BLaER1 treated with 17β-estradiol and CSF1 and Interleukin-3, amounts not matched to agents 10 nM and 100 nM (cell line): ENCODE measurements at regions not wholly inside any gene's neighbourhood (a gene's known extent, or its start where the extent isn't known, plus 50 kb on each side); places are given as distances from the start of the nearest gene placed in this dataset.

ENCODE experiments used
- H3K27ac ChIP-seq, 11 experiments: shearing (Covaris generic); formaldehyde crosslinking; 2 replicates each; pipeline ENCODE4 v1.8.1; 2022
- H3K27me3 ChIP-seq, 11 experiments: shearing (Covaris generic); formaldehyde crosslinking; 2 replicates each; pipeline ENCODE4 v1.8.1; 2022
- H3K36me3 ChIP-seq, 11 experiments: shearing (Covaris generic); formaldehyde crosslinking; 2 replicates each; pipeline ENCODE4 v1.8.1; 2022
- H3K4me1 ChIP-seq, 10 experiments: shearing (Covaris generic); formaldehyde crosslinking; 2 replicates each; pipeline ENCODE4 v1.8.1; 2022
- H3K4me2 ChIP-seq, 11 experiments: shearing (Covaris generic); formaldehyde crosslinking; 2 replicates each; pipeline ENCODE4 v1.8.1; 2022
- H3K4me3 ChIP-seq, 10 experiments: shearing (Covaris generic); formaldehyde crosslinking; 2 replicates each; pipeline ENCODE4 v1.8.1; 2022
- H3K9ac ChIP-seq, 11 experiments: shearing (Covaris generic); formaldehyde crosslinking; 2 replicates each; pipeline ENCODE4 v1.8.1; 2022
- H3K9me3 ChIP-seq, 11 experiments: shearing (Covaris generic); formaldehyde crosslinking; replicated peaks in 1 of 11; 2 replicates each; pipeline ENCODE4 v1.8.1; 2022
- H4K20me1 ChIP-seq, 11 experiments: shearing (Covaris generic); formaldehyde crosslinking; 2 replicates each; pipeline ENCODE4 v1.8.1; 2022
- Cebpa-rat ChIP-seq, 11 experiments: shearing (Covaris generic); IDR thresholded peaks; 2 replicates each; pipeline ENCODE4 v1.8.1; 2022

DNA sequence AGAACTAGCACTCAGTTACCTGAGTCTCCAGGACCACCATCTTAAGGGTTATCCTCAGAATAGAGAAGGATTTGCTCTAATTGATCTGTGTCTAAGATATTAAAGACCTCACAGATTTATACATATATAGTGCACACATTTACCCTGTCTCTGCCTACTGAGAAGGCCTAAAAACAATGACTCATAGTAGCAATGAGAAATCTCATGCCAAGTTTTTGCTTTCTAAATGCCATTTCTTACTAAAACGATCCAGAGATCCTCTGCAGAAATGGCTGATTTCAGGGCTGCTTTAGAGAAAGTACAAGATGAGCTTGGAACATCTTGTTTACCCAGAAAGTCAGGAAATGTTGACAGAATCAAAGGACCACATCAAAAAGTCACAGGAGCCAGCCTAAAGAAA is 79.1 kb upstream of the INPP4B start:
- Histone ChIP-seq H3K27ac (no peak overlapping the region), H3K4me3 (no peak overlapping the region), H4K20me1 (no peaks in the 10 kb centered on the region), H3K36me3 (no peaks in the 10 kb centered on the region), H3K27me3 (no peaks in the 10 kb centered on the region), H3K4me2 (no peak overlapping the region), H3K9me3 (no peaks in the 10 kb centered on the region), H3K4me1 (peaks cover 0 to 12% (median 0%) of the 10 kb centered on the region in 10 experiments; a peak in 6 of 20 replicates), H3K9ac (no peak overlapping the region)
- no peak for TF ChIP-seq Cebpa-rat (IDR thresholded peaks at IDR 0.05)

DNA sequence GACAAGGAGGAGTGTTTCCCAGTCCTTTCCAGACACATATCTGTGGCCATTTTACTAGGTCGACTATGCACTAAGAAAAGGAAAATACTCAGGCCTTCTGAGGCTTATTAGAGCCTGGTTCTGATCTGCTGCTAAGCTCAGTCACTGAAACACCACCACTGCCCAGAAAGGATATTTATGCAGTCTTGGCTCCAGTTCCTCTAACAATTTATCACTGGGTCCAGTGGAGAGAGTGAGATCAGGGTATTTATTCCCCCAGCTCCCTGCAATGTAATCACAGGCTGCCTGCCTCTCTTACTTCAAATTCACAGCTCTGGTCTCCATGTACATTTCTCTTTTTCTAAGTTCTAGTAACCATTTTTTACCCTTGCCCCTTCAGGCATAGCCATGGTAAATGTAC is 81.6 kb upstream of the INPP4B start:
- no peak overlapping the region for H3K4me3 ChIP-seq
- TF ChIP-seq Cebpa-rat (IDR thresholded peaks at IDR 0.05): no peak
- H3K9me3 ChIP-seq: no peaks in the 10 kb centered on the region
- H3K4me1 ChIP-seq: peaks cover 0 to 12% (median 0%) of the 10 kb centered on the region in 10 experiments; a peak in 6 of 20 replicates
- no peaks in the 10 kb centered on the region for H4K20me1 ChIP-seq
- H3K27ac ChIP-seq: no peak overlapping the region
- no peaks in the 10 kb centered on the region for H3K27me3 ChIP-seq
- H3K4me2 ChIP-seq: no peak overlapping the region
- H3K9ac ChIP-seq: no peak overlapping the region
- H3K36me3 ChIP-seq: no peaks in the 10 kb centered on the region

DNA sequence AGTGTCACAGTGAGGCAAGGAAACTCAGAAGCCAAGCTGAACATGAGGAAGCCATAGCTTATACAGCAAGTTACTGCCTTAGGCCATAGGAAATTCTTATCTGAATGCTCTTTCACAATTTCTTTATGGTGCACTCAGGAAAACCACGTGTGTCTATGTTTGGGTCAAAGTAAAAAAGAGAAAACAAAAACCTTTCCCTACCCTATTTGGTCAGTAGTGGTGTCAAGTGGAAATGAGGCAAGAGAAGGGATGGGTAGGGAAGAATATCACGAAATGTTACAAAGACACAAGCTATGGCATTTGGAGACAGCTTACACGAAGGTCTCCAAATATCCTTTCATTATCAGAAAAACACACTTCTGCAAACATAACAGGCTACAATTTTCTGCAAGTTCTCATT is 83.4 kb upstream of the INPP4B start:
- no peaks in the 10 kb centered on the region for H3K27me3 ChIP-seq
- no peak overlapping the region for H3K27ac ChIP-seq

DNA sequence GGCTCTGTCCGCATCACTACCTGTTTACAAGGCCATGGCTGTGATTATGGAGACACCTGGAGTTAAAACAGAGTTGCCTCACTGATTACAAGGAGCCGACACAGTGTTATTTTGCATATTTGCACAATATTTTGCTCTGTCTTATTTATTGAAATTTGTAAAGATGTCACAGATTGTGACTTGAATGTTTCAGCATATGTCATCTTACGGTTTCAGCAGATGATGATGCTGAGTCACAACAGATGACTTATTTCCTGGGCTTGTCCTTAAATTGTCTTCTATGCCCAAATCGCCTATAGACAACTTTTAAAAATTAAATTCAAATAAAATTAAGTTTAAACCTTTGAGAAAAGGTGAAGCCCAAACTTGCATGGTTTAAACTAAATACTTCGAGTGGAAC is 87.1 kb upstream of the INPP4B start:
- Histone ChIP-seq H3K27me3 (no peaks in the 10 kb centered on the region), H3K27ac (no peak overlapping the region), H3K9ac (no peak overlapping the region), H3K4me3 (no peak overlapping the region), H3K9me3 (no peaks in the 10 kb centered on the region), H3K4me1 (peaks cover 0 to 12% (median 0%) of the 10 kb centered on the region in 10 experiments; a peak in 6 of 20 replicates), H3K36me3 (no peaks in the 10 kb centered on the region), H4K20me1 (no peaks in the 10 kb centered on the region), H3K4me2 (no peak overlapping the region)
- TF ChIP-seq Cebpa-rat (IDR thresholded peaks at IDR 0.05): no peak

More for the DNA sequence above, 83.4 kb upstream of the INPP4B start:
- no peaks in the 10 kb centered on the region for H3K36me3 ChIP-seq
- no peak for TF ChIP-seq Cebpa-rat (IDR thresholded peaks at IDR 0.05)
- H3K4me3 ChIP-seq: no peak overlapping the region
- no peaks in the 10 kb centered on the region for H4K20me1 ChIP-seq
- H3K9me3 ChIP-seq: no peaks in the 10 kb centered on the region
- no peak overlapping the region for H3K9ac ChIP-seq
- H3K4me1 ChIP-seq: peaks cover 0 to 12% (median 0%) of the 10 kb centered on the region in 10 experiments; a peak in 6 of 20 replicates
- peak overlapping the region in 6 of 11 experiments; percentile 10 to 42 (median 30); a peak in 8 of 22 replicates for H3K4me2 ChIP-seq

DNA sequence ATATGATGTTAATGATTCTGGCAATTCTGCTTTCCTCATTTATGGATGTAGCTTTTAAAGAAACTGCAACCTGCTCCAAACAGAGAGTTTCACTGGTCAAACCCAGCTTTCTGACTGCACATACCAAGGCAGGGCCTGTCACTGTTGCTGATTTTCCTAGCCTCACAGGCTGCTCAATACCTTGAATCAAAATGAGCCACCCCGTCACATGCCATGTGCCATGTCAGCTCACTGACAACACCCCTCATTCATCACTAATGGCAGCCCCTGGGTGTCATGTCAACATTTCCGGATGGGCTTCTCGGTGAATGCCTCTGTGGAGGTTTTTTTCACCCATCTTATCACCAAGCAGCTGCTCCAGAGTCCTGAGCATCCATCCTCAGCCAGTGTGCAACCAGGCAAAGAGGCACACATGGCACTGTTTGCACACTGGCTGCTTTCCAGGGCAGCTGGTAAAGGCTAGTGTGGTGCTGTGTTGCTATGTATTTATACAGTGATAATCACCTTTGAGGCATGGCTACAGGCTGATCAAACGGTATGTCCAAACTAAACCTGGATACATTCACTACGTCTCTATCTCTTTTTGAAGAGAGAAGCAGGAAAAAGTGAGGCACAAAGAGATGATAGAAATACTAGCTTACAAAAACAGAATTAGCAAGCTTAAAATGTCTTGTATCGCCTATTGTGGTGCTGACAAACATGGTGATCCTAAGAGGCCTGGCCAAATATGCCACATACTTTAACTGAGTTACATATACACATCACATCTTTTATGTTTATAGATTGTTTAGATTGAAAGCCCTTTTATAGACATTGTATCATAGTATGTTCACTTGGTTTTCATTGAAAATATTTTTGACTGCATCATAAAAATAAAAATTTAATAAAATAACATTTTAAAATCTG is 94.6 kb upstream of the INPP4B start:
- Histone ChIP-seq H4K20me1 (no peaks in the 10 kb centered on the region), H3K27ac (no peak overlapping the region), H3K4me3 (no peak overlapping the region), H3K4me1 (no peaks in the 10 kb centered on the region), H3K9me3 (no peaks in the 10 kb centered on the region), H3K4me2 (no peak overlapping the region), H3K36me3 (no peaks in the 10 kb centered on the region), H3K9ac (no peak overlapping the region), H3K27me3 (no peaks in the 10 kb centered on the region)
- TF ChIP-seq Cebpa-rat (IDR thresholded peaks at IDR 0.05): no peak

DNA sequence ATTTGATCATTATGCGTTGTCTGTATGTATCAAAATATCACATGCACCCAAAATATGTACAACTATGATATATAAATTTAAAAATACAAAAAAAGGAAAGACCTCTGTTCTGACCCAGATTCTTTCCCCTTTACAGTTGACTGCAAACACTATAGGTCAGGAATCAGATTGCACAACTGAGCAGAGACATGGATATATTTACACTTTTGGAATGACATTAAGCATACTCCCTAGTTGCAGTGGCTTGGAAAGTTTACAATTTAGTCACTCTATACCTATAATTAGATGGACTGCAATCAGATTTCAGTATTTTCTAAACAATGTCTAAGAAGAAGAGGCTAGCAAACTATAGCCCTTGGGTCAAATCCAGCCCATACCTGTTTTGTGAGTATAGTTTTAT is 98.5 kb upstream of the INPP4B start:
- Histone ChIP-seq H4K20me1 (no peaks in the 10 kb centered on the region), H3K36me3 (no peaks in the 10 kb centered on the region)

DNA sequence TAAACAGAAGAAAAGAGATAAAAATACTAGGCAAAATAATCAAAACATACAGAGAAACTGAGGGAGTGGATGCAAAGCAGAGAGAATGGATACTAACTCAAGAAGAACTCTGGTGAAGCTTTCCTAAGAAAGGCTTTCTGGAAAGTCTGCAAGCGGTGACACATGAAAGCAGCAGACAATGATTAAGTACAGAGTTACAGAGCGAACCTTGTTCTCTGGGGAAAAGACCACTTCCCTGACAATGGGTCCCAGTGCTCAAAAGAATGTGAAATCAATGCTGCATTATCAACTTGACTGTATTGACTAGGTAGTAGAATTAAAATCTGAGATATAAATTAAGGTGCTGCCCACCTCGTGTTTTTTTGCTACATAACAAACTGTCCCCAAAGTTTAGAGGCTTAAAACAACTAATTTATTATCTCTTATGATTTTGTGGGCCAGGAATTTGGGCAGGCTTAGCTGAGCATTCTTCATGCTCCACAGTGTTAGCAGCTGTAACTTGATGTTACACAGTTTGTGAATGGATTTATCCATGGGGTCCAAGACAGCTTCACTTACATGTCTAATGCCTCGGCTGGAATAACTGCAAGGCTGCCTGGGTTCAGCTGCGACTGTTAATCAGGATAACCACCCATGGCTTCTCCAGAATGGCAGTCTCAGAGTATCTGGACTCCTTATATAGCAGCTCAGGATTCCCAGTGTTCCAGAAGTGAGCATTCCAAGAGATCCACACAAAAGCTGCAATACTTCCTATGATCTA is 106.9 kb upstream of the INPP4B start:
- Histone ChIP-seq H4K20me1 (no peaks in the 10 kb centered on the region), H3K9me3 (peaks cover 13 to 20% (median 16%) of the 10 kb centered on the region in 11 experiments; a peak in 21 of 22 replicates), H3K4me3 (no peak overlapping the region), H3K4me2 (no peak overlapping the region), H3K36me3 (no peaks in the 10 kb centered on the region), H3K4me1 (no peaks in the 10 kb centered on the region), H3K27me3 (no peaks in the 10 kb centered on the region), H3K27ac (no peak overlapping the region), H3K9ac (no peak overlapping the region)
- TF ChIP-seq Cebpa-rat (IDR thresholded peaks at IDR 0.05): no peak

More for the DNA sequence above, 98.5 kb upstream of the INPP4B start:
- no peaks in the 10 kb centered on the region for H3K4me1 ChIP-seq
- no peak overlapping the region for H3K4me2 ChIP-seq
- no peak overlapping the region for H3K27ac ChIP-seq
- no peaks in the 10 kb centered on the region for H3K27me3 ChIP-seq
- H3K9ac ChIP-seq: no peak overlapping the region
- TF ChIP-seq Cebpa-rat (IDR thresholded peaks at IDR 0.05): no peak
- H3K9me3 ChIP-seq: no peaks in the 10 kb centered on the region
- H3K4me3 ChIP-seq: no peak overlapping the region

DNA sequence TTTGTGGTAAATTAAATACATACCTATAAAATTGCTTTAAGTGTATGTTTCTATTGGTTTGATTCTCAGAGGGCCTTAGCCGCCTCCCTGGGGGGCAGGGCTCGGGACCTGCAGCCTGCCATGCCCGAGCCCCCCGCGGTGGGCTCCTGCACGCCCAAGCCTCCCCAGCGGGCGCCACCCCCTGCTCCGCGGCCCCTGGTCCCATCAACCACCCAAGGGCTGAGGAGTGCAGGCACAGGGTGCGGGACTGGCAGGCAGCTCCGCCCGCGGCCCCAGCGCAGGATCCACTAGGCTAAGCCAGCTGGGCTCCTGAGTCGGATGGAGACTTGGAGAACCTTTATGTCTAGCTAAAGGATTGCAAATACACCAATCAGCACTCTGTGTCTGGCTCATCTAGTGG is 108.3 kb upstream of the INPP4B start:
- Histone ChIP-seq H3K9ac (no peak overlapping the region), H3K9me3 (peaks cover 13 to 20% (median 16%) of the 10 kb centered on the region in 11 experiments; a peak in 21 of 22 replicates), H3K27ac (no peak overlapping the region), H3K36me3 (no peaks in the 10 kb centered on the region), H3K4me3 (no peak overlapping the region), H4K20me1 (no peaks in the 10 kb centered on the region), H3K4me1 (no peaks in the 10 kb centered on the region), H3K4me2 (no peak overlapping the region), H3K27me3 (no peaks in the 10 kb centered on the region)
- no peak for TF ChIP-seq Cebpa-rat (IDR thresholded peaks at IDR 0.05)

DNA sequence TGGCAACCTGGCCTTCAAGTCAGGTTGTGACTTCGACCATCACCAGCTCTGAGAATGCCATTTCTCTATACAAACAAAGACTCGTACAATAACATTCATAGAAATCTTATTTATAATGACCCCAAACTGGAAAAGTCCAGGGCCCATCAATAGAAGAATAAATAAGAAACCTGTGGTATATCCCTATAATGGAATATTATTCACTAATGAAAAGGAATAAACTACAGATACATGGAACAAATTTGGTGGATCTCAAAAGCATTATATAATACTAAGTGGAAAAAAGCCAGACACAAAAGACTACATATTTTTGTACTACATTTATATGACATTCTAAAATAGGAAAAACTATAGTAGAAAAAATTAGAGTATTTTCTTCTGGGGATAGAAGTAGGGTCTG is 109.4 kb upstream of the INPP4B start:
- Histone ChIP-seq H3K36me3 (no peaks in the 10 kb centered on the region), H3K27me3 (no peaks in the 10 kb centered on the region), H3K4me2 (no peak overlapping the region), H3K4me1 (peaks cover 0 to 8% (median 0%) of the 10 kb centered on the region in 10 experiments; a peak in 4 of 20 replicates), H3K9me3 (peaks cover 13 to 20% (median 16%) of the 10 kb centered on the region in 11 experiments; a peak in 21 of 22 replicates), H3K4me3 (no peak overlapping the region), H4K20me1 (no peaks in the 10 kb centered on the region), H3K27ac (no peak overlapping the region), H3K9ac (no peak overlapping the region)
- no peak for TF ChIP-seq Cebpa-rat (IDR thresholded peaks at IDR 0.05)
